ENCODE measurements at regions not wholly inside any gene's neighbourhood (a gene's known extent, or its start where the extent isn't known, plus 50 kb on each side); places are given as distances from the start of the nearest gene placed in this dataset.
"Not testable (repeated sequence)": the region's sequence is repeated elsewhere in the genome, so short reads cannot be mapped to it uniquely, and the experiment has no call there.

DNA sequence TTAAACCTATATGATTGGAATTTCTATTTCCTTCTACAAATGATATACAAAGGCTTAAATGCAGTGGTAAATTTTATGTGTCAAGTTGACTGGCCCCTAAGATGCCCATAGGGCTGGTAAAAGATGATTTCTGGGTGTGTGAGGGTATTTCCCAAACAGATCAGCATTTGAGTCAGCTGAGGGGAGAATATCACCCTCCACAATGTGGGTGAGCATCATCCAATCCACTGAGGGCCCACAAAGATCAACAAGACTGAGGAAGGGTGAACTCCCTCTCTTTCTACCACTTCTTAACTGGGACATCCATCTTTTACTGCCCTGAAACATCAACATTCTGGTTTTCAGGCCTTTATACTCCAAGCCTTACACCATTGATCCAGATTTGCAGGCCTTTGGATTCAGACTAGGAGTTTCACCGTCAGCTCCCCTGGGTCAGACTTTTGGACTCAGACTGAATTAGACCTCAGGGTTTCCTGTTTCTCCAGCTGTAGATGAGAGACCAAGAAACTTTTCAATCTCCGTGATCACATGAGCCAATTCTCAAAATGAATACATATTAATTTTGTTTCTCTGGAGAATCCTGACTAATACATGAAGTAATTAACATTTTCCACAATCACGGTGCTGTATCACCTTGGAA is 1020.7 kb upstream of the SLIT2 start:
- no peak for DNase-seq (ENCODE audit: low read depth)

DNA sequence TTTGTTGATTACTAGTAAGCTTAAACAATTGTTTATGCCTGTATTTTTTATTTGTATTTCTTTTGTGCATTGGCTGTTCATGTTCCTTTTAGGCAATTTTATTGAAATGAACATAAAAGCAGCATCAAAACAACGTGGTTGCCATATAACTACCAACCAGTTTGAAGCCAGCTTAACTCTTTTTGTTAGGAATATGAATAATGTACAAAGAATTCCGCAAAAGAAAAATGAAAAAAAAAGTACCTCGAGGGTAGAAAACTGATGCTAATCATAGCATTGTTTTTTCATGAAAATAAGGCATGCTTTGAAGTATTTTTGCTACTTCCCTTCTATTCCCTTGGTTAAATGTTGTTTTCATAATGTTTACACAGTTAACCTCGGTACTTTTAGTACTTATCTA is 1024.0 kb upstream of the SLIT2 start:
- no peak for DNase-seq (ENCODE audit: low read depth)

DNA sequence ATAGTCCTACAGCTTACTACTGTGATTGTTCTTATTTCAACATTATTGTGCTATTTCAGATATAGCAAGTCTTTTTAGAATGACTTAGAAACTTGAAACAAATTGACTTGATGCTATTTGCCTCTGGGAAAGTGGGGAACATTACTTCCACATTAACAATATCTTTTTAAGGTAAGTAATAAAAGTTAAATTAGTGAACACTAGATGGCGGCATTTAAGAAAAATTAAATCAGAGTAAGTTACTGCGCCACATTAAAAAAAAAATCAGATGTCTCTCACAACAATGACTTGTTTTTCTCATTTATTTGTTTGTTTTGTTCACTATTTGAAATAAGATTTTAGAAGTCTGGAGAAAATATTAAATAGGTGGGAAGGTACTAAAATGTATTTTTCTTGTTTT is 1026.9 kb upstream of the SLIT2 start:
- no peak for DNase-seq (ENCODE audit: low read depth)

DNA sequence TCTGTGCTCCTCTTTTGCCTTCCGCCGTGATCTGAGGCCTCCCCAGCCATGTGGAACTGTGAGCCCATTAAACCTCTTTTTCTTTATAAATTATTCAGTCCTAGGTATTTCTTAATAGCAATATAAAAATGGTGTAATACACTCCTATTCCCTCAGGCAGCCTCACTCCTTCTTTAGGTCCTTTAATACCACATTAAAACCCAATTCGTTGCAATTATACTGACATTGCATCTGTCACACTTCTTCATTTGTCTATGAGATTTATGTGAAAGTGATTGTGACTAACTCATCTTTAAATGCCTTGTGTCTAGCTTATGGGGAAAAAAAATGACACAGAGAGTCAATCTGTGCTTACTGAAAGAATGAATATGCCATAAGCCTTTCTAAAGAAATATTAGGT is 1035.2 kb upstream of the SLIT2 start:
- DNase-seq (ENCODE audit: low read depth), result no peak

DNA sequence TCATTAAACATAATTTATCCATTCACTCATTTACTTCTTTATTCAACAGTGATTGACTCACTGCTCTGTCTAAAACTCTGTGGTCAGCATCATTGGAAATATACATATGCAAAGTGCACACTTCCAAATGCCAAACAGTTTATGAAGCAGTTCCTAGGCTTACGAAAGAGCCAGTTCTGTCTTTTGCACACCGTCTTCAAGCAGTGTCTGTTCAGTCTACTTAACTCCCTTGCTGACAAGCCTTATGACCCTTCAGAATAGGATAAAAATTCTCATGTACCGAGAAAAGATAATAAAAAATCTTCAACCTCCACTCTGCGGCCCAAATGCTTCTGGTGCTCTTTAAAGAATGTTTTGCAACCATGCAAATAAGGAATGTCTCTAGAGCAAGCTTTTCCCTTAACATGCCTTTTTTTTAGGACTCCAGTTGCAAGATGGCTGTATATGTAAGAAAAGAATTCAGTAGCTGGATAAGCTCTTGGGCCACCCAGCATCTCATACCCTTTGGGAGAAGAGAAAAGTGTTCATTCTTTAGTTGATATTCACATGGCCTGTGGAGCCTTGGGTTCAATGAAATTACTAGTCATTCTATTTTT is 1037.0 kb upstream of the SLIT2 start:
- DNase-seq (ENCODE audit: low read depth), result no peak

DNA sequence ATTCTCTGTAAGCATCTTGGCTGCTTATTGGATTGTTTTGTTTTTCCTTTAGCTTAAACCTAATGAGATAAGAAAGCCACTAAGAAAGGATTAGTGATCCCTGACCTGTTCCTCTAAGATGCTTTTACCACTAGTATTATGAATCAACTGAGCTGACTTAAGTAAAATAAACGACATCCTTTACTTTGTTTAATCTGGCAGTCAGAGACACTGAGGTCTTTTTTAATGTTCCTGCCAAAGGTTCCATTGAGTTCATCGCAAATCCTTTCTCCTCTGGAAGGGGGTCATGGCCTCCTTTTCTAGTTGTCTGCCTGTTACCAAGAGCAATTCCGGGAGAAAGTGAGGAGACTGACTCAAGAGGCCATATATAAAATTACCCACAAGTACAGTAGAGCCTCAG is 1038.3 kb upstream of the SLIT2 start:
- DNase-seq (ENCODE audit: low read depth), result no peak

DNA sequence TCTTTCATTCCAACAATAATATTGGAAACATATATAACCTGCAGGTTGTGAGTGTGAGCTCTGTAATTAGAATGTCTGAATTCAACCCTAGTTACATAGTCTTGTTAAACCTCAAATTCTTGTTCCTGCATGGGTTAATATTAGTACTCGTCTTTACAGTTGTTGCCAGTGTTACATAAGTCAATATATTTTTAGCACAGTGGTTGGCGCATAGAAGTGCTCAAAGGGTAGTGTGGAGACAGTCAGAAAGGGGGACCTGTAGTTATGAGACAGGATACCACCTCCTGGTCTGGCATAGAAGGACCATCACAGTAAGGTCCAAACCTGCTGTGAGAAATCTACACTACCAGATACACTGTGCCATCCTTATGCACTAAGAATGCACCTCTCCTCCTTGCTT is 1045.9 kb upstream of the SLIT2 start:
- no peak for DNase-seq (ENCODE audit: low read depth)

DNA sequence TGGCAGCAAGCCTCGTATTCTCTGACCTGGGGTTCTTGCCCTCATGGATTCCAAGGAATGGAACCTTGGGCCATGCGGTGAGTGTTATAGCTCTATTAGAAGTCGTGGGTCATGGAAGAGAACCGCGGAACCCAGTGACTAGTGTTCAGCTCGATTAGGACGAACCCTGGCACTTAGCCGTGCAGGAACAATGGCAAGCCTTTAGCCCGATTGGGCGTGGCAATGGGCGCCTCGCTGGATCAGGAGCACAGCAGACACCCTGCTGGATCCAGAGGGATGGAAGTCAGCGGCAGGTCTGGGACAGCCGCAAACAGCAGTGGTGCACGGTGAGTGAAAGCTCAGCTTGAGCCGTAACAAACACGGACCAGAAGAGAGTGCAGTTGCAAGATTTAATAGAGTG is 1053.9 kb upstream of the SLIT2 start:
- DNase-seq (ENCODE audit: low read depth), result not testable (repeated sequence)

DNA sequence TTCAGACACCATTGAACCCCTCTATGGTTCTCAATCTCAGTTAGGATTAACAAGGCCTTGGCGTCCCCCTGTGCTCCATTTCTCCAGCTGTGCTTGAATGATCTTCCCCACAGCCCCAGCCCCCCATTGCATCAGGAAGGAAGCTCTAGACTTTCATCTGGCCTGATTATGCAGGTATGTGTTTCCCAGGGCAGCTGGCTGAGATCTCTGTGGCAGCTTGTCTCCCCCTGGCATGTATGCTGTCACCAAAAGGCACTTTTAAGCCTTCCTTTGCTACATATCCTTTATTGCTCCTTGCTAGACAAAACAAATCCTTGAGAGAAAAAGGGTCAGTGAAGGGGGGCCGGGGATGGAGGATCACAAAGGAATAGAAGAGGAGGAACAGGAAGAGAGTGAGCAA is 1056.0 kb upstream of the SLIT2 start:
- no peak for DNase-seq (ENCODE audit: low read depth)

DNA sequence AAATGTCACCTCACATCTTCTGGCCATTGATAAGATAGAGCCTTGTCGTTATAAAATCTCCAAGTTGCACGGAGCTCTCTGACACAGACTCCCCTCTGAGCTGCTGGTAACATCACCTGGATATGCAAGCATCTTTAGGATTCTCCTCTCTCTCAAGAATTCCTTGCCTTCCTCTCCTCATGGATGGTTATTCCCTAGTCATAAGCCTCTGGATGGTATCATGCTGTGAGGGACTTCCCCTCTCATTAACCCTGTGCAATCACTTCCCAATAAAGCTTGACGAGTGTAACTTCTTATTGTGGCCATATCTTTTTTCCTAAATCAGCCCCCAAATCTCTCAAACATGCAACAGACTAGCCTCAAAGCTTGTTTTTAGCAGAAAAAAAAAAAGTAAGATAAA is 1057.0 kb upstream of the SLIT2 start:
- DNase-seq (ENCODE audit: low read depth), result no peak

DNA sequence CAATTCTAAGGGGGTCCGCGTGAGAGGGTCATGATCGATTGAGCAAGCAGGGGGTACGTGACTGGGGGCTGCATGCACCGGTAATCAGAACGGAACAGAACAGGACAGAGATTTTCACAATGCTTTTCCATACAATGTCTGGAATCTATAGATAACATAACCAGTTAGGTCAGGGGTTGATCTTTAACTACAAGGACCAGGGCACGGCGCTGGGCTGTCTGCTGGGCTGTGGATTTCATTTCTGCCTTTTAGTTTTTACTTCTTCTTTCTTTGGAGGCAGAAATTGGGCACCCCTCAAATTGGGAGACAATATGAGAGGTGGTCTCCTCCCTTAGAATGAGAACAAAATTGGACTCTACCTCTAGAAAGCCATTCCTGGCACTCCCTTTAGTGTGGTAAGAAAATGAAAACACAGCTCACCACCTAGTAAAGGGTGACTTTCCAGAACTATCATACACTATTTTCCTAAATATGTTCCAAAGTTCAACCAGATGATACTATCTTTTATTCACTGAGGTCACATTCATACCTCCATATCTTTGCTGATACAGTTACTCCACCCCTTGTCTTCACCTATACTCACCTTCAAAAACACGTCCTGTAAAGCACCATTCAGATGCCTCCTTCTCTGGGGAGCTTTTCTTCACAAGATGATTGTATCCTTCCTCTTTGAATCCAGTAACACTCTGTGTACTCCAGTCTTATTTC is 1058.3 kb upstream of the SLIT2 start:
- no peak for DNase-seq (ENCODE audit: low read depth)

DNA sequence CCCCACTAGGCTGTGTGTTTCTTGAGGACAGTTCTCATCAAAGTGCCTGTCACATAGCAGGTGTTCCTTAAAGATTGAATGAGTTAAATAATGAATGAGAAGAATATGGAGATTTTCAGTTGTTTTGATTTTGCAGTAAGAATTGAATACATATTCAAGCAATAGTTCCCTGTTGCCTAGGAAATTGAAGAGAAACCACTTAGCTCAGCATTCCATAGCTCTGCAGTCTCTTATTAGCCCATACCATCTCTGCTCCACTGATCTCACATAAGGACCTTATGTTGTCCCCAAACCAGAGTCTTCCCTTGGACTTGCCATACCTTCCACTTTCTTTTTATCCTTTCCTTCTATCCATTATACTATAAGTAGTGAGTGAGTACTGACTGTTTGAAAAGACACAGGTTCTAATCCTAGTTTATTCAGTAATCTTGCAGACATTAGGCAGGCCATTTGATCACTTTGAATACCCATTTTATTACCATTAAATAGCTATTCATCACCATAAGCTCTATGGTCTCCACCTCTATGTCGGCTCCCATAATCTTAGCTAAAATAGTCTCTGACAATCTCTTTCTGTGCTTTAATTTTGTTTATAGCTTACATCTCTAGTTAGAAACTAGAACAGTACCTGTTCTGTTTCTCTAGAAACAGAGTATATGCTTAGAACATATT is 1059.6 kb upstream of the SLIT2 start:
- DNase-seq (ENCODE audit: low read depth), result no peak

DNA sequence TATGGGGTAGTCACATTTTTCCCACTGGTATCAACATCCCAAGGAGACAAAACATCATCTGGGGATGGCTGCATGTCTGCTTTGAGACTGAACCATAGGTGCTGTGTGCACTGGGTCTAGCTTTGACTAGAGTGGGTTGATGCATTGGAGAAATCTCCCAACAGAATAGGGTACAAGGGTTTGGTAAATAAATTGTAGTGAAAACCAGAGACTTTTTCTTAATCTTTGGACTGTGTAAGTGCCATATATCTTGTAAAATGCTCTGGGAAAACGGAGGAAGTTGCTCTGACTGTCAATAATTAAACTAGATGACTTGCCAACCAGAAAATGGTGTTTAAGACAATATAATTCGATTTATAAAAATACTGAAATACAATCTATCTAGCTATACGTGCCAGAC is 1064.0 kb upstream of the SLIT2 start:
- DNase-seq (ENCODE audit: low read depth), result no peak

DNA sequence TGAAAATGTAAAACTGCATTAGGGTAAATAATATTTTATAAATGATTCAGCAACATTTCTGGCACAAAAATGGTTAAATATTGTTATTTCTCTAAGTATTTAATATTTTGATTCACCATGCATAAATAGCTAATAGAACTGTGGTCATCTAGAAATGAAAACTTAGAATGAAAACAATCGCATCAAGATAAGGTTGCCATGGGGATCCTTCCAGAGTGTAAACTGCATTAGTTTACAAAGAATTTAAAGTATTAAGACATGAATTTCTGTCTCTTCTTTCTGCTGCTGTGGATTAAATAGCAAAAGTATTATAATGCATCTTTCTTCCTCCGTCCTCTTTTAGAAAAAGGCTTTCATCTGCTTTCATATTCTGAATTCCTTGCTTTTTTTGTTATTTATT is 1064.6 kb upstream of the SLIT2 start:
- no peak for DNase-seq (ENCODE audit: low read depth)

DNA sequence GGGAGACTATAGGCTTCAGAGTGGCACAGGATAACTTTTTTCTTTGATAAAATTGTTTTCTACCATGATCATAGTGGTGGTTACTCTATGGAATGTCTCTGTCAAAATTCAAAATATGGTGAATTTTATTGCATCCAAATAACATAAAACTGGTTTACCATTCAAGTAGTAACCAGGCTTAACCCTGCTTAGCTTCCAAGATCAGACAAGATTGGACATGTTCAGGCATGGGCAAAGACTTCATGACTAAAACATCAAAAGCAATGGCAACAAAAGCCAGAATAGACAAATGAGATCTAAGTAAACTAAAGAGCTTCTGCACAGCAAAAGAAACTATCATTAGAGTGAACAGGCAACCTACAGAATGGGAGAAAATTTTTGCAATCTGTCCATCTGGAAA is 1070.1 kb upstream of the SLIT2 start:
- not testable (repeated sequence) for DNase-seq (ENCODE audit: low read depth)

DNA sequence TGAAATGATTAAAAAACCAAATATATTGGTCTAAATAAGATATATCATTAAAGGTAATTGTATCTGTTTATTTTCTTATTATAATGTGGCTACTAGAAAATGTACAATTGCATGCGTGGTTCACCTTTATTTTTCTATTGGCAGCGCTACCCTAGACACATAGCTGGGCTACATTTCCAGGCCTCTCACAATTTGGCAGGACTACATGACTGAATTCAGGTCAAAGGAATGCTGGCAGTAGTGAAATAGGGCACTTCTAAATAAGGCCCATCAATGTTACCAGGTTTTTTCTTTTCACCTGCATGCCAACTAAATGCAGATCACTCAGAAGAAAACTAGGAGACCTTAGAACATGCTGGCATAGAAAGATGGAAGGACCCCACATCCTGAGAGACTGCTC is 1072.9 kb upstream of the SLIT2 start:
- DNase-seq (ENCODE audit: low read depth), result no peak

DNA sequence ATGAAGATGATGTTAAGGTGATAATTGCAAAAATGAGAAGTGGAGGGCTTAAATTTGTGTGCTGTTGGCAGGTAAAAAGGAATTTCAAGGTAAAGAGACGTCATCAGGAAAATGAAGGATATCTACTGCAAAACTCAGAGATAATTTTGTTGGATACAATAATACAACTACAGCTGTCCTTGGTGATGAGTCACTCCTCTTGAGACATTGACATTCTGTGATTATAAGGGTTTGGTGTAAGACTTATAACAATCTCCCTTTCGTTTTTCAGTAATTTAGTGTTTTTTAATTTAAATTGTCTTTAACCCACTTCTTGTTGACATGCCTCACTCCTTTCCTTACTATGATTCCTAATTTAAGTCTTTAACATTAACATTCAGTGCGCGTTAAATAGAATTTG is 1074.1 kb upstream of the SLIT2 start:
- no peak for DNase-seq (ENCODE audit: low read depth)

DNA sequence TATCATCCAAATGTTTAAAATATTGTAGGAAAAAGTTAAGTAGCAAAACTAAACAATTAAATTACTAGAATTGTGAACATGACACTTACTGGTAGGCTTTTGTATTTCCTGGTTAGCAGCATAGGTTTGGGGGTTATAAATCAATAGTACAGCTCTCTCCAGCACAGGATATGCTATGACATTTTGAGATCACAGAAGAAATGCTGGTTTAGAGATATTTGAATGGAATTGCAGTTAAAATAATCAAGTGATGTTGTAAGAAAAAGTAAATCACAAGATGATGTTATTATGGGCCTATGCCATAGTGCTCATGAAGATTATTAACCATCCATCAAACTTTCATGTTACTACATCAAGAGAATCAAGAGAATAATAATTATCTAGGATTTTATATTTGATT is 1079.9 kb upstream of the SLIT2 start:
- DNase-seq (ENCODE audit: low read depth), result no peak

DNA sequence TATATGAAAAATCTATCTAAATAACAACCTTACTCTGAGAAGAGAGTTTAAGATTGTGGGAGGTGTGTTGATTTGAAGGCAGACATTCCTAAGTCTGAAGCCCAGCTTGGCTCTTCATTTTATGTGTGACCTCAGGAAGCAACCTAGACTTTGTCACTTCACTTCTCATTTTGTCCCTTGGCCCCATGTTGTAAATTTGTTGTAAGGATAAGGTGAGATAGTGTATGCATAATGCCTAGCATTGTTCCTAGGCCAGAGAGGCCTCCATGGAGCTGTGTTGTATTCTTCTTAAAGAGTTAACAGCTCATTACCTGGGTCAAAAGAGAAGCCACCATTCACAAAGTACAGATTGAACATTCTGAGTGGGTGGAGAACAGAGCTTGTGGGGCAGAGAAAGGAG is 1084.4 kb upstream of the SLIT2 start:
- DNase-seq (ENCODE audit: low read depth), result no peak

DNA sequence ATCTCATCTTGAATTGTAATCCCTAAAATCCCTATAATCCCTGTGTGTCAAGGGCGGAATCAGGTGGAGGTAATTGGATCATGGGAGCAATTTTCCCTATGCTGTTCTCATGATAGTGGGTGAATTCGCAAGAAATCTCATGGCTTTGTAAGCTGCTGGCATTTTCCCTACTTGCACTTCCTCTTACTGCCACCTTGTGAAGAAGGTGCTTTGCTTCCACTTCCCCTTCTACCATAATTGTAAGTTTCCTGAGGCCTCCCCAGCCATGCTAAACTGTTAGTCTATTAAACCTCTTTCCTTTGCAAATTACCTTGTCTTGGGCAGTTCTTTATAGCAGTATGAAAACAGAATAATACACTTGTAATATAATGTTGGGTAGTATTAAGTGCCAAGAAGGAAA is 1087.4 kb upstream of the SLIT2 start:
- DNase-seq (ENCODE audit: low read depth), result no peak

DNA sequence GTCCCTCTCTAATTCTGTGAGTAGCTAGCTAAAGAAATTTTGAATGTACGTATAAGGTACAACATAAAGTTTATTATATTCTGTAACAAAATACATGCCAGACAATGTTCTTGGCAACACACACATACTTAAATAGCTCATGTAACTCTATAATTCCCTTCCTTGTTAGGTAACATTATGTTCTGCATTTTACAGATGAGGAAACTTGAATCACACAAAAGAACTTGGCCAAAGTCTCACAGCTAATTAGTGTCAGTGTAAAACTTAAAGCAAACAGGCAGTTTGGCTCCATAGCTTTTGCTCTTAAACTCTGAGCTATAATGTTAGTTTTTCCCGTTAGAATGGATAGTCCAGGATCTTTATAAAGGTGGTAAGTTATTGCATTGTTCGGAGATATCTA is 1091.8 kb upstream of the SLIT2 start:
- DNase-seq (ENCODE audit: low read depth), result no peak

DNA sequence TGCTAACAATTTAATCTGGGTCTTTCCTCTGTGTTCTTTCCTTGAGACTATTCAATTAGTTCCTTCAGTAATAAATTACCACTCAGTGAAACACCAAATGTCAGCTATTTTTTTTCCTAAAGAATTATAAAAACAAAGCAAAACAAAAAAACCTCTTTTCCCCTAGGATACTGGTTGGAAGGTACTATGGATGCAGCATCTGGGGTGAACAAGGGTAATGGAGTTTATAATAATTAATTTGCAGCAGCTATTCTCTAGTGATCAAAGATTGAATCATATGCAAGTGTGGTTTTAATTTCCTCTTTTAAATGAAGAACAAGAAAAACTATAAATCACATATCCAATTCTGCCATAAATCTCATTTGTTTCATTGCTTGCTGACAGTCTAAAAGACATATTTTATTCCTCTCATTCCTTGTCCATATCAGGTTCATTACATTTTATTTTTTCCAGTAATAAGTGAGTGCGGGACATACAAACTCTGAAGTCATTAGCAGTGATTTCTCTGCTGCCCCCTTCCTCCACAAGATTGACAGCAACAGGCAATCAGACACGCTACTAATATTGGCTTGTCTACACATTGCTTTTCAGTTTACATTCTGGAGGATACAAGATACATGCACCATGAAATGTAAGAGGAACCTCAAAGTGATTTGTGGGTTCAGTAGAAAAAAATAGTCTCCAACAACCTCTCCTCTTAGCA is 1093.4 kb upstream of the SLIT2 start:
- no peak for DNase-seq (ENCODE audit: low read depth)

DNA sequence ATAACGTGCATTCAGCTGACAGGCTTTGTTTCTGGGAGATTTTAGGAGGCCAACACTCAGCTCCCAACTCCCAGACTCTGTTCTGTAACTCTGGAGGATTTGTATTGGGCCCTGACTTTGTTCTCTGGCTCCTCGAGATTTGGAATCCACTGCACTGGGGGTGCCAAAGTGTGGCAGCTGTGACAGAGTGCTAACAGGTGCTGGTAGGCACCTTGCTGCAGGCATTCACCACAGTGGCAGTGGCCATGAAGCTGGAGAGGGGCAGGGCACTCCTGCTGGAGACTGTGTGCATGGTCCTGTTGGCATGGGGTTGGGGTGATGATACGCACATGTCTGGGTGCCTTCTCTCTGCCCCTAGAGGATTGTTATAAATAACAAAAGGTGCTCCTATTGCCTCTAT is 1094.9 kb upstream of the SLIT2 start:
- no peak for DNase-seq (ENCODE audit: low read depth)
